H1 (cell line): ENCODE measurements at regions not wholly inside any gene's neighbourhood (a gene's known extent, or its start where the extent isn't known, plus 50 kb on each side); places are given as distances from the start of the nearest gene placed in this dataset.

ENCODE experiments used
- CTCF ChIA-PET: fragments of 300-600 bp; sonication (Branson Sonifier 250); formaldehyde crosslinking; loops from one replicate; lab custom pipeline; 2021; ENCODE audit not compliant: partially characterized antibody; lab: Charles Lee
- POLR2A ChIA-PET: fragments of 300-600 bp; sonication (Branson Sonifier 250); formaldehyde crosslinking; loops from one replicate; lab custom pipeline; 2021; ENCODE audit warnings: inconsistent platforms; ENCODE audit not compliant: partially characterized antibody; lab: Charles Lee
- DNase-seq, 2 experiments: peaks; one replicate each; pipeline versions ENCODE4 v3.0.0 to v3.0.0-alpha.2; 2010 to 2022; ENCODE audit warnings: low spot score in 2 of 2, low read depth in 1 of 2, mixed read lengths in 1 of 2
- FAIRE-seq: peaks from 2 replicates; lab custom pipeline; 2011; peaks lifted over from hg19 to GRCh38; lab: Jason Lieb, UNC
- H2AFZ ChIP-seq: 2 replicates; pipeline ENCODE4 v1.8.1; 2012; ENCODE audit warnings: low read length, inconsistent platforms
- H2AK5ac ChIP-seq: 2 replicates; pipeline ENCODE4 v1.6.1; 2013; ENCODE audit warnings: low read depth, low read length
- H2BK120ac ChIP-seq: replicated peaks from 2 replicates; pipeline ENCODE3; 2013; ENCODE audit warnings: low read depth, low read length, inconsistent platforms
- H2BK12ac ChIP-seq: 2 replicates; pipeline ENCODE4 v1.6.1; 2013; ENCODE audit warnings: low read depth, low read length
- H2BK15ac ChIP-seq: 2 replicates; pipeline ENCODE4 v1.6.1; 2013; ENCODE audit warnings: low read length
- H2BK20ac ChIP-seq: 2 replicates; pipeline ENCODE4 v1.6.1; 2013; ENCODE audit warnings: low read length
- H2BK5ac ChIP-seq: 2 replicates; pipeline ENCODE4 v1.6.1; 2013; ENCODE audit warnings: low read depth, low read length
- H3K14ac ChIP-seq: 2 replicates; pipeline ENCODE4 v1.6.1; 2013; ENCODE audit warnings: inconsistent platforms; ENCODE audit not compliant: insufficient read length
- H3K18ac ChIP-seq: 2 replicates; pipeline ENCODE4 v1.6.1; 2013; ENCODE audit warnings: low read length; ENCODE audit errors: extremely low read depth
- H3K23ac ChIP-seq: 2 replicates; pipeline ENCODE4 v1.6.1; 2013; ENCODE audit warnings: inconsistent platforms; ENCODE audit not compliant: insufficient read length
- H3K23me2 ChIP-seq: 2 replicates; pipeline ENCODE4 v1.6.1; 2013; ENCODE audit warnings: low read depth, low read length
- H3K27ac ChIP-seq: 2 replicates; pipeline ENCODE4 v1.6.1; 2011; ENCODE audit warnings: low read depth, low read length, inconsistent platforms
- H3K27me3 ChIP-seq, 4 experiments: replicated peaks in 1 of 4; 1 replicate in 1 of 4; 2 replicates in 3 of 4; pipeline versions ENCODE4 v1.6.1 to v1.8.1; 2011 to 2013; ENCODE audit warnings: low read length in 3 of 4, mild to moderate bottlenecking in 3 of 4, inconsistent platforms in 2 of 4, mixed read lengths in 2 of 4, moderate library complexity in 1 of 4; ENCODE audit not compliant: control insufficient read depth in 3 of 4, insufficient read depth in 3 of 4; ENCODE audit errors: extremely low read depth in 1 of 4
- H3K36me3 ChIP-seq, 4 experiments: 2 replicates each; pipeline versions ENCODE4 v1.6.1 to v1.8.1; 2011 to 2013; ENCODE audit warnings: mild to moderate bottlenecking in 4 of 4, low read length in 3 of 4, moderate library complexity in 2 of 4, control low read depth in 1 of 4, inconsistent platforms in 1 of 4; ENCODE audit not compliant: insufficient read depth in 4 of 4, control insufficient read depth in 2 of 4
- H3K4ac ChIP-seq: replicated peaks from 2 replicates; pipeline ENCODE3; 2013; ENCODE audit warnings: low read length, low read depth, mixed read lengths, inconsistent platforms; ENCODE audit not compliant: insufficient read length
- H3K4me1 ChIP-seq, 4 experiments: replicated peaks in 1 of 4; 1 replicate in 1 of 4; 2 replicates in 3 of 4; pipeline versions ENCODE4 v1.6.1 to v1.8.1; 2011 to 2013; ENCODE audit warnings: low read length in 3 of 4, inconsistent platforms in 2 of 4, mixed read lengths in 1 of 4; ENCODE audit not compliant: insufficient read depth in 4 of 4, control insufficient read depth in 3 of 4
- H3K4me2 ChIP-seq, 2 experiments: 2 replicates each; pipeline versions ENCODE4 v1.6.1 to v1.8.1; 2011 to 2013; ENCODE audit warnings: low read depth in 2 of 2, low read length in 2 of 2, control low read depth in 1 of 2, inconsistent platforms in 1 of 2, mild to moderate bottlenecking in 1 of 2; ENCODE audit not compliant: insufficient read depth in 1 of 2
- H3K4me3 ChIP-seq, 4 experiments: fragments of 200-600, 300-600 bp in 1 of 4; sonication (generic), shearing (Covaris generic), sonication (Bioruptor Twin) in 1 of 4; 2 replicates each; pipeline versions ENCODE4 v1.5.1 to v1.8.1; 2011 to 2016; ENCODE audit warnings: low read length in 4 of 4, low read depth in 3 of 4, control low read depth in 2 of 4, inconsistent platforms in 2 of 4, mild to moderate bottlenecking in 2 of 4, mixed read lengths in 1 of 4, moderate library complexity in 1 of 4; ENCODE audit not compliant: insufficient read depth in 2 of 4; ENCODE audit errors: extremely low read depth in 1 of 4
- H3K56ac ChIP-seq: replicated peaks from 2 replicates; pipeline ENCODE3; 2013; ENCODE audit warnings: low read depth, mild to moderate bottlenecking, mixed read lengths, low read length, inconsistent platforms; ENCODE audit not compliant: insufficient read length
- H3K79me1 ChIP-seq: 2 replicates; pipeline ENCODE4 v1.6.1; 2013; ENCODE audit warnings: low read depth, low read length, control low read depth
- H3K79me2 ChIP-seq, 2 experiments: 2 replicates each; pipeline versions ENCODE4 v1.6.1 to v1.8.1; 2012 to 2013; ENCODE audit warnings: low read length in 2 of 2, mild to moderate bottlenecking in 2 of 2, inconsistent platforms in 1 of 2; ENCODE audit not compliant: insufficient read depth in 2 of 2, control insufficient read depth in 1 of 2
- H3K9ac ChIP-seq, 4 experiments: replicated peaks in 1 of 4; 1 replicate in 1 of 4; 2 replicates in 3 of 4; pipeline versions ENCODE4 v1.6.1 to v1.8.1; 2011 to 2013; ENCODE audit warnings: low read depth in 3 of 4, low read length in 3 of 4, control low read depth in 2 of 4, mild to moderate bottlenecking in 2 of 4, moderate library complexity in 2 of 4, inconsistent platforms in 1 of 4; ENCODE audit errors: extremely low read depth in 1 of 4
- H3K9me3 ChIP-seq, 2 experiments: 2 replicates each; pipeline versions ENCODE4 v1.6.1 to v1.8.1; 2012 to 2013; ENCODE audit warnings: mild to moderate bottlenecking in 2 of 2, moderate library complexity in 2 of 2, control low read depth in 1 of 2, inconsistent platforms in 1 of 2, low read depth in 1 of 2, low read length in 1 of 2, mixed read lengths in 1 of 2; ENCODE audit not compliant: insufficient read depth in 2 of 2
- H4K20me1 ChIP-seq, 2 experiments: replicated peaks in 1 of 2; 2 replicates each; pipeline versions ENCODE3 to v1.8.1; 2011 to 2013; ENCODE audit warnings: inconsistent platforms in 2 of 2, low read length in 2 of 2, mild to moderate bottlenecking in 1 of 2; ENCODE audit not compliant: insufficient read depth in 2 of 2, control insufficient read depth in 1 of 2
- H4K5ac ChIP-seq: 2 replicates; pipeline ENCODE4 v1.6.1; 2013; ENCODE audit warnings: low read length, low read depth, mixed read lengths, inconsistent platforms; ENCODE audit not compliant: insufficient read length
- H4K8ac ChIP-seq: 2 replicates; pipeline ENCODE4 v1.8.0; 2013; ENCODE audit warnings: mild to moderate bottlenecking, moderate library complexity, low read length, inconsistent platforms; ENCODE audit not compliant: insufficient read depth; ENCODE audit errors: extremely low read depth
- H4K91ac ChIP-seq: replicated peaks from 2 replicates; pipeline ENCODE3; 2013; ENCODE audit warnings: low read length, mixed read lengths, inconsistent platforms; ENCODE audit not compliant: insufficient read length
- CHD2 ChIP-seq: IDR thresholded peaks from 2 replicates; pipeline ENCODE4 v1.6.1; 2012; ENCODE audit warnings: low read length, improper control_type of control experiment
- NRF1 ChIP-seq: IDR thresholded peaks from 2 replicates; pipeline ENCODE4 v1.6.1; 2011; ENCODE audit warnings: mild to moderate bottlenecking, low read depth, low read length, improper control_type of control experiment
- PHF8 ChIP-seq: fragments of 200-600 bp; sonication (generic); conservative IDR thresholded peaks from 2 replicates; pipeline ENCODE4 v1.7.1; 2012; ENCODE audit warnings: low read depth, mild to moderate bottlenecking, inconsistent platforms, low read length, moderate library complexity
- SP2 ChIP-seq: IDR thresholded peaks from 2 replicates; pipeline ENCODE4 v1.6.1; 2012; ENCODE audit warnings: mild to moderate bottlenecking, low read length, inconsistent platforms
- SUZ12 ChIP-seq: fragments of 200-600 bp; sonication (generic); IDR thresholded peaks from 2 replicates; pipeline ENCODE4 v1.6.1; 2012; ENCODE audit warnings: mild to moderate bottlenecking, inconsistent platforms, low read length, moderate library complexity, mixed read lengths
- WGBS, 2 experiments: shearing (Covaris generic) in 1 of 2; methylation state at CpG; one replicate each; pipeline versions ENCODE4 v1.1.6 to v1.1.7; 2013 to 2015; ENCODE audit warnings: low lambda C conversion rate in 2 of 2, mixed read lengths in 2 of 2, inconsistent platforms in 1 of 2, low coverage in 1 of 2, missing lambda C conversion rate in 1 of 2; ENCODE audit not compliant: insufficient replicate concordance in 2 of 2, insufficient coverage in 1 of 2, insufficient read length in 1 of 2; ENCODE audit errors: extremely low coverage in 1 of 2, missing lambda C conversion rate in 1 of 2; 5-methylcytosine and 5-hydroxymethylcytosine counted together

DNA sequence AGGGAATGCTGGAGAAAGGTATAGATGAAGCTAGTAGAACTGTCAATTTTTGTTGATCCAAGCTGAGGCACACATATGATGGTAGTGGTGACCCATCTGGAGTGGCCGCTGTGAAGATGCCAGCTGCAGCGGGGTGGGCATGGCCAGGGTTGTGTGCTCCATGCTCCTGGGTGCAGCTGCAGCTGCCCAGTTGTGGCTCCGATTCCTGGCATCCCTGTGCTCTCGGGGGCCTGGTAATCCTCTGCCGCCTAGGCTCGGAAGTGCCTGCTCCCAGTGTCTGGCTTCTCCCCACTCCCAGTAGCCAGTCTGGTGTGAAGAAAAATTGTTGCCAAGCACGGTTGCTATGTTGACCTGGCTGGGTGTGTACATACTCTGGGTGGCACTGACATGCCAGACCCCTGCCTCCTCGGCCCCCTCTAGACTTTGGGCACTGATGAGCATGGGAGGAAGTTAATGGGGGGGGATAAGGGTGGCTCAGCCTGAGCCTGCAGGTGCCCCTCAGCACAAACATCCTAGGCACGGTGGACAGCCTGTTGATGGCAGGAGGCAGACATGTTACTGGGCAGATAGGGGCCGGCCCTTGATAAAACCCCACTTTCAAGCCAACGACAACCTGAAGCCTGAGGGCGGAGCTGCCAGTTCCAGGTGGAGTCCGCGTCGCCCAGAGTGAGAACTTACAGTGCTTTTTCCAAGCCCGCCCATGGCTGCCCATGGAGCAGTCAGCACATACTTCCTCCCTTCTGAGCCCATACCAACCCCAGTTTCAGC lies 1400.7 kb downstream of the PCDH9 start:
- Histone ChIP-seq H3K4me3 (no peak overlapping the region), H3K4ac (no peak overlapping the region), H2BK15ac (no peak overlapping the region), H4K20me1 (no peaks in the 10 kb centered on the region), H3K56ac (no peak overlapping the region), H3K23ac (no peak overlapping the region), H4K8ac (no peak overlapping the region), H3K4me1 (no peaks in the 10 kb centered on the region), H3K79me2 (no peaks in the 10 kb centered on the region), H2BK12ac (no peak overlapping the region), H3K79me1 (no peaks in the 10 kb centered on the region), H2BK120ac (no peak overlapping the region), H3K27me3 (no peaks in the 10 kb centered on the region), H2AFZ (no peak overlapping the region), H3K9me3 (no peaks in the 10 kb centered on the region), H3K27ac (no peak overlapping the region), H4K91ac (no peak overlapping the region), H3K23me2 (no peaks in the 10 kb centered on the region), H3K36me3 (no peaks in the 10 kb centered on the region), H2BK20ac (no peak overlapping the region), H3K14ac (no peak overlapping the region), H4K5ac (no peak overlapping the region), H3K4me2 (no peak overlapping the region), H2AK5ac (no peak overlapping the region), H3K9ac (no peak overlapping the region), H3K18ac (no peak overlapping the region), H2BK5ac (no peak overlapping the region)
- ChIA-PET CTCF (interaction anchor here (0.6 to 0.9 kb wide), 3 partner anchors 14 to 1385 kb away, joined by 3 to 4 read pairs (median 3); no protein-coding TSS in a partner anchor), POLR2A (no interaction called here)
- DNase-seq (no peak), FAIRE-seq (no peak)
- TF ChIP-seq PHF8 (no peak), SP2 (no peak), SUZ12 (no peak), CHD2 (no peak), NRF1 (no peak)
- 91% methylated on average over 16 of the region's 16 CpGs; no CpG with 5 or more reads in 1 of the 2 experiments for WGBS, 2 experiments
